ENCODE measurements at regions not wholly inside any gene's neighbourhood (a gene's known extent, or its start where the extent isn't known, plus 50 kb on each side); places are given as distances from the start of the nearest gene placed in this dataset.

DNA sequence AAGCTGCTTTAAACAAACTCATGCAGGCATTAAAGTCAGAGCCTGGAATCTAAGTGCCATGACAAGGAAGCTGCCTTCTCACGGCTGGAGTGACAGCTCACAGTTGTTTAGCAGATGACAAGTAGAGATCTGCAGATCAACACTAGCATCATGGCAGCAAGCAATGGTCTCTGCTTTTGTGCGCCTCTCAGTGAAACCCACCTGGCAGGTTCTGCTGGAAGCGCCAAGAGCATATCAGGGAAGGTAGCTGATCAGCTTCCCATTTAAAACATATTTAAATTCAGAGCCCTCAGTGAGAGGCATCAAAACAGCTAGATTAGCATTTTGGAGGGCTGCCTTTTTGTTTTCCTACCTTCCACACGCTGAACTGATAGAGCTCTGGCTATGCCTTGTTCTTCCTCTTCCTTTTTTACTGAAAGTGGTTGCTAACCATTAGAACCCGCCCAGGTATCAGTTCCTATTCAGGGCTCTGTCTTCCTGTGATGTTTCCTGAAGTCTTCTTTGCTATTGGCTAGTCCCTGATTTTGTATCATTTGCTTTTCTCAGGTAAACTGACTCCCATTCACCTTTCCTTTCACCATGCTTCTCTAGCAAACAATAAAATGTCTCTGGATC, 70.8 kb downstream of the TMEM200C start:
- no peak for TF ChIP-seq EZH2 (IDR thresholded peaks at IDR 0.05; ENCODE audit: low read length)
- TF ChIP-seq, protein P1, sequence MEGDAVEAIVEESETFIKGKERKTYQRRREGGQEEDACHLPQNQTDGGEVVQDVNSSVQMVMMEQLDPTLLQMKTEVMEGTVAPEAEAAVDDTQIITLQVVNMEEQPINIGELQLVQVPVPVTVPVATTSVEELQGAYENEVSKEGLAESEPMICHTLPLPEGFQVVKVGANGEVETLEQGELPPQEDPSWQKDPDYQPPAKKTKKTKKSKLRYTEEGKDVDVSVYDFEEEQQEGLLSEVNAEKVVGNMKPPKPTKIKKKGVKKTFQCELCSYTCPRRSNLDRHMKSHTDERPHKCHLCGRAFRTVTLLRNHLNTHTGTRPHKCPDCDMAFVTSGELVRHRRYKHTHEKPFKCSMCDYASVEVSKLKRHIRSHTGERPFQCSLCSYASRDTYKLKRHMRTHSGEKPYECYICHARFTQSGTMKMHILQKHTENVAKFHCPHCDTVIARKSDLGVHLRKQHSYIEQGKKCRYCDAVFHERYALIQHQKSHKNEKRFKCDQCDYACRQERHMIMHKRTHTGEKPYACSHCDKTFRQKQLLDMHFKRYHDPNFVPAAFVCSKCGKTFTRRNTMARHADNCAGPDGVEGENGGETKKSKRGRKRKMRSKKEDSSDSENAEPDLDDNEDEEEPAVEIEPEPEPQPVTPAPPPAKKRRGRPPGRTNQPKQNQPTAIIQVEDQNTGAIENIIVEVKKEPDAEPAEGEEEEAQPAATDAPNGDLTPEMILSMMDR (optimal IDR thresholded peaks at IDR 0.05 in 1 of 3, IDR thresholded peaks at IDR 0.05 in 1 of 3, conservative IDR thresholded peaks at IDR 0.05 in 1 of 3; ENCODE audit: extremely low read depth in 1 of 3, insufficient read depth in 2 of 3, low read length in 3 of 3): no peak

Data from keratinocyte (primary cell).